Sigmoid colon (tissue), 4 donors: ENCODE measurements at regions not wholly inside any gene's neighbourhood (a gene's known extent, or its start where the extent isn't known, plus 50 kb on each side); places are given as distances from the start of the nearest gene placed in this dataset.

ENCODE experiments used
- EP300 ChIP-seq, 4 donors: sonication (generic); formaldehyde crosslinking; IDR thresholded peaks; one replicate each; pipeline ENCODE4 v1.6.1; 2017; ENCODE audit warnings: antibody characterized with exemption in 4 of 4
- POLR2A ChIP-seq, 2 donors: fragments of 450-650 bp; IDR thresholded peaks; one replicate each; pipeline ENCODE4 v1.6.1; 2016; ENCODE audit warnings: antibody characterized with exemption in 2 of 2, mild to moderate bottlenecking in 2 of 2, moderate library complexity in 2 of 2
- POLR2AphosphoS5 ChIP-seq, 4 donors: sonication (generic); formaldehyde crosslinking; IDR thresholded peaks; one replicate each; pipeline ENCODE4 v1.6.1; 2017; ENCODE audit warnings: antibody characterized with exemption in 4 of 4
- TF ChIP-seq, protein P1 (sequence below), 4 experiments: fragments of 450-650 bp in 3 of 4; fragments of 200-600 bp in 1 of 4; IDR thresholded peaks; one replicate each; pipeline ENCODE4 v1.5.1; 2016 to 2019; ENCODE audit warnings: antibody characterized with exemption in 4 of 4, mild to moderate bottlenecking in 3 of 4, moderate library complexity in 2 of 4

- TF ChIP-seq, protein P1, sequence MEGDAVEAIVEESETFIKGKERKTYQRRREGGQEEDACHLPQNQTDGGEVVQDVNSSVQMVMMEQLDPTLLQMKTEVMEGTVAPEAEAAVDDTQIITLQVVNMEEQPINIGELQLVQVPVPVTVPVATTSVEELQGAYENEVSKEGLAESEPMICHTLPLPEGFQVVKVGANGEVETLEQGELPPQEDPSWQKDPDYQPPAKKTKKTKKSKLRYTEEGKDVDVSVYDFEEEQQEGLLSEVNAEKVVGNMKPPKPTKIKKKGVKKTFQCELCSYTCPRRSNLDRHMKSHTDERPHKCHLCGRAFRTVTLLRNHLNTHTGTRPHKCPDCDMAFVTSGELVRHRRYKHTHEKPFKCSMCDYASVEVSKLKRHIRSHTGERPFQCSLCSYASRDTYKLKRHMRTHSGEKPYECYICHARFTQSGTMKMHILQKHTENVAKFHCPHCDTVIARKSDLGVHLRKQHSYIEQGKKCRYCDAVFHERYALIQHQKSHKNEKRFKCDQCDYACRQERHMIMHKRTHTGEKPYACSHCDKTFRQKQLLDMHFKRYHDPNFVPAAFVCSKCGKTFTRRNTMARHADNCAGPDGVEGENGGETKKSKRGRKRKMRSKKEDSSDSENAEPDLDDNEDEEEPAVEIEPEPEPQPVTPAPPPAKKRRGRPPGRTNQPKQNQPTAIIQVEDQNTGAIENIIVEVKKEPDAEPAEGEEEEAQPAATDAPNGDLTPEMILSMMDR (IDR thresholded peaks at IDR 0.05) = no peak
- TF ChIP-seq POLR2A (IDR thresholded peaks at IDR 0.05) (no peak), POLR2AphosphoS5 (IDR thresholded peaks at IDR 0.05) (peak in 1 of 4 donors; percentile 24), EP300 (IDR thresholded peaks at IDR 0.05) (no peak)
Observed at GRCh38 chr18:22609642-22610041, 191.9 kb upstream of the CTAGE1 start.
